Spinal cord (tissue), 9 donors: ENCODE measurements at regions not wholly inside any gene's neighbourhood (a gene's known extent, or its start where the extent isn't known, plus 50 kb on each side); places are given as distances from the start of the nearest gene placed in this dataset.

ENCODE experiments used
- DNase-seq, 6 donors: peaks; one replicate each; pipeline versions ENCODE4 v3.0.0 to v3.0.0-alpha.2; 2013 to 2015; ENCODE audit warnings: low spot score in 6 of 6, low read depth in 4 of 6
- H3K27ac ChIP-seq: one replicate; pipeline ENCODE4 v1.5.1; 2013; ENCODE audit warnings: low read depth, low read length, control low read depth
- H3K27me3 ChIP-seq: one replicate; pipeline ENCODE4 v1.6.1; 2013; ENCODE audit warnings: low read length; ENCODE audit not compliant: control insufficient read depth, insufficient read depth
- H3K36me3 ChIP-seq: one replicate; pipeline ENCODE4 v1.6.1; 2013; ENCODE audit warnings: low read length; ENCODE audit not compliant: control insufficient read depth, insufficient read depth
- H3K4me1 ChIP-seq: one replicate; pipeline ENCODE4 v1.6.1; 2013; ENCODE audit warnings: low read length; ENCODE audit not compliant: control insufficient read depth, insufficient read depth
- H3K4me3 ChIP-seq: one replicate; pipeline ENCODE4 v1.5.1; 2013; ENCODE audit warnings: low read depth, low read length, control low read depth
- H3K9me3 ChIP-seq: one replicate; pipeline ENCODE4 v1.6.1; 2013; ENCODE audit warnings: low read length; ENCODE audit not compliant: control insufficient read depth, insufficient read depth
- WGBS: methylation state at CpG from one replicate; pipeline ENCODE4 v1.1.5; 2013; ENCODE audit warnings: missing lambda C conversion rate; ENCODE audit not compliant: insufficient coverage; 5-methylcytosine and 5-hydroxymethylcytosine counted together
- donor health status: healthy.

GRCh38 chr1:218852527-218852926, 321.2 kb upstream of the LYPLAL1 start:
- 68% methylated on average over 2 of the region's 4 CpGs for WGBS
- no peaks in the 10 kb centered on the region for H3K27me3 ChIP-seq
- H3K9me3 ChIP-seq: no peaks in the 10 kb centered on the region
- no peak for DNase-seq
- H3K4me3 ChIP-seq: no peak overlapping the region
- H3K4me1 ChIP-seq: no peaks in the 10 kb centered on the region
- no peak overlapping the region for H3K27ac ChIP-seq
- H3K36me3 ChIP-seq: no peaks in the 10 kb centered on the region

GRCh38 chr1:218863987-218864386, 309.7 kb upstream of the LYPLAL1 start:
- DNase-seq: no peak
- no peaks in the 10 kb centered on the region for H3K9me3 ChIP-seq
- no peaks in the 10 kb centered on the region for H3K27me3 ChIP-seq
- WGBS: no CpG with 5 or more reads among the region's 3 CpGs
- H3K4me3 ChIP-seq: no peak overlapping the region
- no peaks in the 10 kb centered on the region for H3K4me1 ChIP-seq
- H3K27ac ChIP-seq: no peak overlapping the region
- H3K36me3 ChIP-seq: no peaks in the 10 kb centered on the region

- no CpG with 5 or more reads among the region's 1 CpG for WGBS
- no peaks in the 10 kb centered on the region for H3K27me3 ChIP-seq
- H3K4me1 ChIP-seq: no peaks in the 10 kb centered on the region
- no peak overlapping the region for H3K4me3 ChIP-seq
- H3K27ac ChIP-seq: no peak overlapping the region
- H3K9me3 ChIP-seq: no peaks in the 10 kb centered on the region
- DNase-seq: no peak
- H3K36me3 ChIP-seq: no peaks in the 10 kb centered on the region
Observed at GRCh38 chr1:218865591-218865990, 308.1 kb upstream of the LYPLAL1 start.

- H3K4me3 ChIP-seq: no peak overlapping the region
- H3K9me3 ChIP-seq: no peaks in the 10 kb centered on the region
- H3K27me3 ChIP-seq: no peaks in the 10 kb centered on the region
- no peaks in the 10 kb centered on the region for H3K4me1 ChIP-seq
- no peak for DNase-seq
- no peak overlapping the region for H3K27ac ChIP-seq
- no CpG with 5 or more reads among the region's 1 CpG for WGBS
- no peaks in the 10 kb centered on the region for H3K36me3 ChIP-seq
Observed at GRCh38 chr1:218866507-218866906, 307.2 kb upstream of the LYPLAL1 start.

- H3K27ac ChIP-seq: no peak overlapping the region
- no CpG with 5 or more reads among the region's 3 CpGs for WGBS
- no peaks in the 10 kb centered on the region for H3K4me1 ChIP-seq
- no peaks in the 10 kb centered on the region for H3K9me3 ChIP-seq
- H3K4me3 ChIP-seq: no peak overlapping the region
- no peaks in the 10 kb centered on the region for H3K36me3 ChIP-seq
- H3K27me3 ChIP-seq: no peaks in the 10 kb centered on the region
- no peak for DNase-seq
Observed at GRCh38 chr1:218867066-218867465, 306.6 kb upstream of the LYPLAL1 start.

- H3K4me1 ChIP-seq: no peaks in the 10 kb centered on the region
- H3K27ac ChIP-seq: no peak overlapping the region
- no peaks in the 10 kb centered on the region for H3K36me3 ChIP-seq
- H3K4me3 ChIP-seq: no peak overlapping the region
- H3K27me3 ChIP-seq: no peaks in the 10 kb centered on the region
- DNase-seq: no peak
- H3K9me3 ChIP-seq: no peaks in the 10 kb centered on the region
- WGBS: 65% methylated on average over 2 of the region's 3 CpGs
Observed at GRCh38 chr1:218867941-218868626, 305.6 kb upstream of the LYPLAL1 start.

GRCh38 chr1:218869276-218869675, 304.4 kb upstream of the LYPLAL1 start:
- Histone ChIP-seq H3K4me1 (no peaks in the 10 kb centered on the region), H3K4me3 (no peak overlapping the region), H3K27ac (no peak overlapping the region), H3K27me3 (no peaks in the 10 kb centered on the region), H3K36me3 (no peaks in the 10 kb centered on the region), H3K9me3 (no peaks in the 10 kb centered on the region)
- no peak for DNase-seq

GRCh38 chr1:218872026-218872425, 301.7 kb upstream of the LYPLAL1 start:
- H3K27me3 ChIP-seq: no peaks in the 10 kb centered on the region
- no peaks in the 10 kb centered on the region for H3K4me1 ChIP-seq
- no peak overlapping the region for H3K4me3 ChIP-seq
- DNase-seq: no peak
- 68% methylated on average over 3 of the region's 4 CpGs for WGBS
- no peaks in the 10 kb centered on the region for H3K36me3 ChIP-seq
- no peaks in the 10 kb centered on the region for H3K9me3 ChIP-seq
- H3K27ac ChIP-seq: no peak overlapping the region

- no peaks in the 10 kb centered on the region for H3K36me3 ChIP-seq
- H3K4me1 ChIP-seq: no peaks in the 10 kb centered on the region
- H3K9me3 ChIP-seq: no peaks in the 10 kb centered on the region
- H3K4me3 ChIP-seq: no peak overlapping the region
- no peak overlapping the region for H3K27ac ChIP-seq
- 75% methylated on average over 1 of the region's 1 CpG for whole genome bisulfite sequencing
- DNase-seq: no peak
- no peaks in the 10 kb centered on the region for H3K27me3 ChIP-seq
Observed at GRCh38 chr1:218872928-218873327, 300.8 kb upstream of the LYPLAL1 start.

- WGBS: 83% methylated on average over 1 of the region's 4 CpGs
- H3K36me3 ChIP-seq: no peaks in the 10 kb centered on the region
- DNase-seq: no peak
- no peak overlapping the region for H3K4me3 ChIP-seq
- no peaks in the 10 kb centered on the region for H3K27me3 ChIP-seq
- H3K4me1 ChIP-seq: no peaks in the 10 kb centered on the region
- no peak overlapping the region for H3K27ac ChIP-seq
- H3K9me3 ChIP-seq: no peaks in the 10 kb centered on the region
Observed at GRCh38 chr1:218874313-218874712, 299.4 kb upstream of the LYPLAL1 start.
